UCSD-AML1 (cell line): ENCODE measurements at regions not wholly inside any gene's neighbourhood (a gene's known extent, or its start where the extent isn't known, plus 50 kb on each side); places are given as distances from the start of the nearest gene placed in this dataset.
A peak's percentile ranks its signal among the peaks of the same experiment; 100 is the strongest.

Source experiments
- DNase-seq: peaks from one replicate; lab custom pipeline; 2025; ENCODE audit not compliant: unreplicated experiment; lab: John Stamatoyannopoulos, UW

- no peak for DNase-seq
Observed at GRCh38 chr14:104318558-104319490, 180.4 kb downstream of the KIF26A start.

GRCh38 chr14:104319491-104320241 lies 181.3 kb downstream of the KIF26A start:
- DNase-seq: no peak

- DNase-seq: no peak
Observed at GRCh38 chr14:104320611-104321086, 182.3 kb downstream of the KIF26A start.

DNA sequence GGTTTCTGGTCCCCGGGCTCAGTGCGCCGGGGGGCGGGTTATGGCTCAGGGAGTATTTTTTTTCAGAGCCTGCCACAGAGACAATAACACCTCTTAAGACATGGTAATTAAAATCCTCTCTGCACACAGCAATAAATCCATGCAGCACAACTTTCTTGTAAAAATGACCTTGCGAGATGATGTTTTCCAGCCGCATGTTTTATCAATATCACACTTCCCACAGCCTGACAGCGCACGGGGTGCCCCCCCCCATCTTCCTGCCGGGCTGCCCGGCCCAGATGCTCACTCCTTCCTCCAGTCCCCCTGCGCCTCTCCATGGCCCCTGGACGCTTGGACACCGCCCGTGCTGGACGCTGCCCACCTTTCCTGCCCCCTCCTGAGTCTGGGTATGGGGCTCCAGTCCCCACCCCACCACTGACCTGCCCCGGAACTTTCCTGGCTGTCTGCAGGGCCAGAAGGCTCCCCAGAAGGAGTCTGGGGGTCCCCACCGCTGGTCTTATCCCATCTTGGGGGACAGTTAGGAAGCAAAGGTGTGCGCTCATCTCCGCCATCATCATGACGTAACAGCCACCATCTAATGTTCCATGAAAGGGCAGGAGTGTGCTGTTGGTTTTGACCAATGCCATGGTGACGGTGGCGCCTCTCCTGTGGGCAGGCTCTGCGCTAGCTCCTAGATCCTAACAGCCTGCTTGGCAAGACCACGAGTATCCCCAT lies 182.9 kb downstream of the KIF26A start:
- DNase-seq: no peak

- DNase-seq: no peak
Observed at GRCh38 chr14:104321802-104322130, 183.4 kb downstream of the KIF26A start.

- peak; percentile 34 for DNase-seq
Observed at GRCh38 chr14:104322531-104323366, 184.4 kb downstream of the KIF26A start.

GRCh38 chr14:104323551-104324175 lies 185.3 kb downstream of the KIF26A start:
- no peak for DNase-seq

DNA sequence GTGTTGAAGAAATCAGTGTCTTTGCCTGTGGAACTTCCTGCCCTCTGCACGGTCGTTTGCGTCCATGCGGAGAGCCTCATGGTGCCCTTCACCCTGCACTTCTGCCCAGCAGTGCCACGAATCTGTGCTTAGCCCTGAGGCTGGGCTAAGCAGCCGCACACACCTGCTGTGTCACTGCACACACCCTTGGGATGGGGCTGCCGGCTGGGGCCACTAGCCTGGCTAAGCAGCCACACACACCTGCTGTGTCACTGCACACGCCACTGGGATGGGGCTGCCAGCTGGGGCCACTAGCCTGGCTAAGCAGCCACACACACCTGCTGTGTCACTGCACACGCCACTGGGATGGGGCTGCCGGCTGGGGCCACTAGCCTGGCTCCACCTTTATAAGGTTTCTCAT lies 188.5 kb downstream of the KIF26A start:
- DNase-seq: no peak

DNA sequence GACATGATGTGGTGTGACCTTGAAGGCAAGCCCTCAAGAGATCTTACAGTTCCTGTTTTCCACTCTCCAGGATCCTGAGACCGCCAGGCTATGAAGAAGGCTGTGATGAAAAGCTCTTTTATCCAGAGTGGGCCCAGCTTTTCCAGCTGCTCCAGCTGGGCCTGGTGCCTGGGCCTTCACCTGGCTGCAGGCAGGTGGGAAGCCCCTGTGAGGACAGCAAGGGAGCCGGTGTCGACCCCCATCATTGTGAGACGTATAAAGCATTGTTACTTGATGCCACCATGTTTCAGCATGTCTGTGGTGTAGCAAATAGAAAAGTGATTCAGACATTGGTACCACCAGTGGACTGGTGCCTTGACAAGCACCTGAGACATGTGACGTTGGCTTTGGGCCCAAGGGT lies 190.2 kb downstream of the KIF26A start:
- no peak for DNase-seq

GRCh38 chr14:104329793-104330192 lies 191.4 kb downstream of the KIF26A start:
- no peak for DNase-seq

GRCh38 chr14:104331871-104332605 lies 193.7 kb downstream of the KIF26A start:
- DNase-seq: no peak

DNA sequence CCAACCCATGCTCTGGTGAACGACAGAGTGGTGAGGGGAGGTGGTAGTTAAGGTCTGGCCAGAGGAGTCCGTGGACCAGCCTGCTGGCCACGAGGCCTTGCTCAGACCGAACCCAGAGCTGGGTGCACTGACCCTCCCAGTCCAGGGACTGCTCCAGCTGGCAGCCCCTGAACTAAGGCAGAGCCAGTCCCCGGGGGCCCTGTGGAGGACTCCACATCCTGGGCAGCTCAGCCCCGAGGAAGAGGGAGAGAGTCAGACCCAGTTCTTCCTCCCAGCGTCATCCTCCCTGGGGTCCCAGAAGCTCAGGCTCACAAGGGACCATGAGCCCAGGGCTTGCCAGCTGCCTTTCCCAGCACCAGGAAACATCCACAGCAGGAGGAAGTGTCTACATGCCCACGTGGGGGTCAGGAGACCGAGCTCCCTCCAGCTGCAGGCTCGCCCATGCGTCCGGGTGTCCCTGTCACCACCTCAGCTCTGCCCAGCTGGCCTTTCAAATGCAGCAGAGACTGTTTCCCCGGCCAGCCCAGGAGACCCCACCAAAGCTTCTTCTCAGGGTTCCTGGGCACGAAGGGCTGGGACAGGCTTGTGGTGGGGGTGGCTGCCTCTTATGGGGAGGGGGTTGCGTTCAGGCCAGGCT lies 194.4 kb downstream of the KIF26A start:
- DNase-seq: no peak

- DNase-seq: no peak
Observed at GRCh38 chr14:104333646-104334423, 195.4 kb downstream of the KIF26A start.

DNA sequence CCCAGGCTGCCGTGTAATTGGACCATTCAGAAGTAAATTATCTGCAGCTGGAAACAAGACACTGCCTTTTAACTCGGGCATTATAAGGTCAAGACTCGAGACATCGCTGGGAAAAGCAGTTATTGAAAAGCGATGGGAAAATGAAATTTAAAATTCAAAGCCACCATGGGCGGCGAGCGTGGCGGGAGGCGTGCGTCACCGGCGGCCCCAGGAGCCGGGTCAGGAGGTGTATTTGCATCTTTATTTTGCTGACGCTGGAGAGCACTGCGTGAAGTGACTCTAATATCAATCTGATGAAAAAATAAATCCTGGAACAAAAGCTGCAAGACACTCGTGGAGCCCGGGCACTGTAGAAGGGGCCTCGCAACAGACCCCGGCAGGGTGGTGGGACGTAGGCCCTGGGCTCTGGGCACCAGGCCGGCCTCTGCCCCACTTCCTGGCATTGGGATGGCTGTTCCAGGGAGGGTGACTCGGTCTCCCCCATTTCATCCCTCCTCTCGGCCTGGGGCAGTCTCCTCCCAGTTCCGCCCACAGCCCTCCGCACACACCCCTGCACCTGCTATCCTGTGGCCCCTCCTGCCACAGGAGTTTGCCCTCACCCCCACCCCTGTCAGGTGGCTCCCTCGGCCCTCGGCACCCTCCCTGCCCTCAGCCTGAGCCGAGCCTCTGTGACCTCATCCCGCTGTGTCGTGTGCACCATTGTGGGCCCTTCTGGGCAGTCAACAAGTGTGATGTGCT lies 196.2 kb downstream of the KIF26A start:
- DNase-seq: no peak

- DNase-seq: no peak
Observed at GRCh38 chr14:104335176-104335575, 196.8 kb downstream of the KIF26A start.

- DNase-seq: no peak
Observed at GRCh38 chr14:104335611-104336010, 197.2 kb downstream of the KIF26A start.

GRCh38 chr14:104337351-104337750 lies 199.0 kb downstream of the KIF26A start:
- no peak for DNase-seq

- no peak for DNase-seq
Observed at GRCh38 chr14:104339361-104339760, 201.0 kb downstream of the KIF26A start.
